ENCODE measurements at regions not wholly inside any gene's neighbourhood (a gene's known extent, or its start where the extent isn't known, plus 50 kb on each side); places are given as distances from the start of the nearest gene placed in this dataset.

DNA sequence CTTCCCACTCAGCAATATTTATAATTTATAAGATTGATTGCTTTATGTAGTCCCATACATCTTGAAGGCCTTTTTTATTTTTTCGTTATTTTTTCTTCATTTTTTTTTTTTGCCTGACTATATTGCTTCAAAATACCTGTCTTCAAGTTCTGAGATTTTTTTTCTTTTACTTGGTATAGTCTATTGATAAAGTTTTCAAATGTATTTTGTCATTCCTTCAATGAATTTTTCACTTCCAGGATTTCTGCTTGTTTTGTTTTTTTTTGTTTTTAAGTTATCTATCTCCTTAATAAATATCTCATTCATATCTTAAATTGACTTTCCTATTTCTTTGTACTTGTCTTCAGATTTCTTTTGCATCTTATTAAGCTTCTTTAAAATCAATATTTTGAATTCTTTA is 905.6 kb upstream of the CDH6 start:
- TF ChIP-seq, protein P1, sequence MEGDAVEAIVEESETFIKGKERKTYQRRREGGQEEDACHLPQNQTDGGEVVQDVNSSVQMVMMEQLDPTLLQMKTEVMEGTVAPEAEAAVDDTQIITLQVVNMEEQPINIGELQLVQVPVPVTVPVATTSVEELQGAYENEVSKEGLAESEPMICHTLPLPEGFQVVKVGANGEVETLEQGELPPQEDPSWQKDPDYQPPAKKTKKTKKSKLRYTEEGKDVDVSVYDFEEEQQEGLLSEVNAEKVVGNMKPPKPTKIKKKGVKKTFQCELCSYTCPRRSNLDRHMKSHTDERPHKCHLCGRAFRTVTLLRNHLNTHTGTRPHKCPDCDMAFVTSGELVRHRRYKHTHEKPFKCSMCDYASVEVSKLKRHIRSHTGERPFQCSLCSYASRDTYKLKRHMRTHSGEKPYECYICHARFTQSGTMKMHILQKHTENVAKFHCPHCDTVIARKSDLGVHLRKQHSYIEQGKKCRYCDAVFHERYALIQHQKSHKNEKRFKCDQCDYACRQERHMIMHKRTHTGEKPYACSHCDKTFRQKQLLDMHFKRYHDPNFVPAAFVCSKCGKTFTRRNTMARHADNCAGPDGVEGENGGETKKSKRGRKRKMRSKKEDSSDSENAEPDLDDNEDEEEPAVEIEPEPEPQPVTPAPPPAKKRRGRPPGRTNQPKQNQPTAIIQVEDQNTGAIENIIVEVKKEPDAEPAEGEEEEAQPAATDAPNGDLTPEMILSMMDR (IDR thresholded peaks at IDR 0.05) = no peak
- no peak for TF ChIP-seq EZH2 (IDR thresholded peaks at IDR 0.05)
